Psoas muscle (tissue), 7 donors: ENCODE measurements at regions not wholly inside any gene's neighbourhood (a gene's known extent, or its start where the extent isn't known, plus 50 kb on each side); places are given as distances from the start of the nearest gene placed in this dataset.

Source experiments
- ATAC-seq, 4 donors: fragments of 200-7000 bp; cut with Tn5 transposase; one replicate each; pipeline ENCODE4 v1.9.1; 2020; ENCODE audit warnings: moderate library complexity in 3 of 4, mild to moderate bottlenecking in 2 of 4
- DNase-seq, 2 donors: peaks; one replicate each; pipeline ENCODE4 v3.0.0-alpha.2; 2020
- H3K27ac ChIP-seq: fragments of 200-600 bp; one replicate; pipeline ENCODE4 v1.8.0; 2022
- H3K27me3 ChIP-seq, 3 donors: fragments of 200-600 bp in 1 of 3; one replicate each; pipeline versions ENCODE4 v1.6.1 to v1.8.0; 2013 to 2022; ENCODE audit warnings: low read length in 2 of 3, mild to moderate bottlenecking in 2 of 3, moderate library complexity in 1 of 3; ENCODE audit not compliant: insufficient read depth in 3 of 3
- H3K36me3 ChIP-seq, 2 donors: fragments of 200-600 bp in 1 of 2; one replicate each; pipeline versions ENCODE4 v1.6.1 to v1.8.0; 2013 to 2022; ENCODE audit warnings: low read depth in 1 of 2, mild to moderate bottlenecking in 1 of 2, moderate library complexity in 1 of 2; ENCODE audit not compliant: insufficient read depth in 1 of 2
- H3K4me1 ChIP-seq: fragments of 200-600 bp; one replicate; pipeline ENCODE4 v1.8.0; 2022
- H3K4me3 ChIP-seq: fragments of 200-600 bp; one replicate; pipeline ENCODE4 v1.8.0; 2022; ENCODE audit warnings: mild to moderate bottlenecking
- H3K9me3 ChIP-seq: fragments of 200-600 bp; one replicate; pipeline ENCODE4 v1.8.0; 2022
- CTCF ChIP-seq: fragments of 200-600 bp; IDR thresholded peaks from one replicate; pipeline ENCODE4 v1.8.0; 2022; ENCODE audit warnings: antibody characterized with exemption
- WGBS, 3 donors: extraction: QIAGEN DNeasy Blood & Tissue Kit; methylation state at CpG; one replicate each; pipeline versions ENCODE4 v1.1.6 to v1.1.7; 2013; 5-methylcytosine and 5-hydroxymethylcytosine counted together
- intact Hi-C, 2 donors: fragments of 100-400 bp; cut with DNase I; formaldehyde crosslinking; loops; one replicate each; pipeline versions ENCODE4 v1.11.0 to v1.14.2; 2022
- donor health status: healthy with polysubstance abuse.
- donor health status: DM: no; HTN: no; CAD: no; lungs with moderate emphysema.
- donor health status: Bipolar disorder and iron deficiency.
- donor health status: healthy.
- donor health status: DM: yes; HTN: yes; CAD: no.
- donor health status: DM: no; HTN: no; CAD: no.
- donor health status: DM: yes; HTN: yes; CAD: no.

GRCh38 chr4:30817447-30817846 lies 97.3 kb downstream of the PCDH7 start:
- no peaks in the 10 kb centered on the region for H3K27me3 ChIP-seq
- no peaks in the 10 kb centered on the region for H3K36me3 ChIP-seq
- intact Hi-C loops = no loop called here
- H3K9me3 ChIP-seq = no peaks in the 10 kb centered on the region
- H3K4me3 ChIP-seq = no peak overlapping the region
- TF ChIP-seq CTCF = no peak
- ATAC-seq = no peak
- no peak for DNase-seq
- WGBS, 3 donors = 16 to 50% (median 32%) methylated on average over 1 of the region's 1 CpG
- no peaks in the 10 kb centered on the region for H3K4me1 ChIP-seq
- no peak overlapping the region for H3K27ac ChIP-seq

- DNase-seq (no peak), ATAC-seq (no peak)
- H3K27me3 ChIP-seq = no peaks in the 10 kb centered on the region
- TF ChIP-seq CTCF = no peak
- H3K36me3 ChIP-seq = no peaks in the 10 kb centered on the region
- no peak overlapping the region for H3K4me3 ChIP-seq
- no peaks in the 10 kb centered on the region for H3K4me1 ChIP-seq
- H3K27ac ChIP-seq = no peak overlapping the region
- intact Hi-C loops = no loop called here
- no peaks in the 10 kb centered on the region for H3K9me3 ChIP-seq
Measured at GRCh38 chr4:30818541-30818940, 98.4 kb downstream of the PCDH7 start.

GRCh38 chr4:30821275-30821674 lies 101.1 kb downstream of the PCDH7 start:
- 96 to 97% (median 96%) methylated on average over 4 of the region's 4 CpGs for WGBS, 3 donors
- Histone ChIP-seq H3K9me3 (no peaks in the 10 kb centered on the region), H3K27me3 (no peaks in the 10 kb centered on the region), H3K4me3 (no peak overlapping the region), H3K36me3 (no peaks in the 10 kb centered on the region), H3K27ac (no peak overlapping the region), H3K4me1 (no peaks in the 10 kb centered on the region)
- intact Hi-C loops = no loop called here
- ATAC-seq (no peak), DNase-seq (no peak)
- TF ChIP-seq CTCF = no peak

GRCh38 chr4:30821859-30822612 lies 101.9 kb downstream of the PCDH7 start:
- no peak overlapping the region for H3K4me3 ChIP-seq
- intact Hi-C loops = no loop called here
- no peak overlapping the region for H3K27ac ChIP-seq
- no peaks in the 10 kb centered on the region for H3K4me1 ChIP-seq
- no peak for ATAC-seq
- no peaks in the 10 kb centered on the region for H3K9me3 ChIP-seq
- WGBS, 3 donors = 60 to 62% (median 61%) methylated on average over 12 of the region's 12 CpGs
- H3K27me3 ChIP-seq = no peaks in the 10 kb centered on the region
- no peak for TF ChIP-seq CTCF
- H3K36me3 ChIP-seq = no peaks in the 10 kb centered on the region
- no peak for DNase-seq

GRCh38 chr4:30822911-30823551 lies 102.9 kb downstream of the PCDH7 start:
- Histone ChIP-seq H3K36me3 (no peaks in the 10 kb centered on the region), H3K27me3 (no peaks in the 10 kb centered on the region), H3K9me3 (no peaks in the 10 kb centered on the region), H3K27ac (no peak overlapping the region), H3K4me3 (no peak overlapping the region), H3K4me1 (no peaks in the 10 kb centered on the region)
- WGBS, 3 donors = 92 to 96% (median 95%) methylated on average over 10 of the region's 10 CpGs
- intact Hi-C loops = no loop called here
- no peak for TF ChIP-seq CTCF
- ATAC-seq (no peak), DNase-seq (no peak)
